ENCODE measurements at regions not wholly inside any gene's neighbourhood (a gene's known extent, or its start where the extent isn't known, plus 50 kb on each side); places are given as distances from the start of the nearest gene placed in this dataset.

GRCh38 chr17:34456121-34456520 lies 93.1 kb upstream of the CCL1 start:
- Histone ChIP-seq H3K27ac (no peak overlapping the region), H3K27me3 (replicated peaks) (no peaks in the 10 kb centered on the region), H3K4me3 (ENCODE audit: low read depth, low read length) (no peak overlapping the region), H3K36me3 (replicated peaks) (no peaks in the 10 kb centered on the region)
- in situ Hi-C loops (cut with HindIII; ENCODE audit: low pct_ligation_motif_present, low sequenced_read_pairs), result no loop called here
- DNase-seq, result no peak
- no peak for TF ChIP-seq CTCF (IDR thresholded peaks at IDR 0.05; ENCODE audit: low read depth, low read length, missing control alignments)

DNA sequence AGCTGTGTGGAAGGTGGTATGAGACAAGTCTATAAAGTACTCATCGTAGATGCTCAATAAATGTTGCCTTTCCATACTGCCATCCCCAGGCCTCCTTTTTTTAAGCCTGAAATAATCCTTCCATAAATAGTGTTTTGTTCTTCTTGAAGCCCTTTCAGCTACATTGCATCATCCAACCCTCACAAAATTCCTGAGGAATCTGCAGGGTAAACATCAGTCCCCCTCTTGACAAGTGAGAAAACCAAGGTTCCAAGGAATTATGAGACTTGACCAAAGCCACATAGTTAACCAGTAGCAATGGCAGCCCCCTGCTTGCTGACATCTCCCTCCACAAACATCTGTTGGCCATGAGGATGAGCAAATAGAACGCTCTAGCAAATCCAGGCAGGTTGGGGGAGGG lies 89.7 kb upstream of the CCL1 start:
- Histone ChIP-seq H3K4me3 (ENCODE audit: low read depth, low read length) (no peak overlapping the region), H3K27ac (no peak overlapping the region), H3K27me3 (replicated peaks) (no peaks in the 10 kb centered on the region), H3K36me3 (replicated peaks) (no peaks in the 10 kb centered on the region)
- TF ChIP-seq CTCF (IDR thresholded peaks at IDR 0.05; ENCODE audit: low read depth, low read length, missing control alignments), result no peak
- in situ Hi-C loops (cut with HindIII; ENCODE audit: low pct_ligation_motif_present, low sequenced_read_pairs), result no loop called here
- DNase-seq, result no peak

DNA sequence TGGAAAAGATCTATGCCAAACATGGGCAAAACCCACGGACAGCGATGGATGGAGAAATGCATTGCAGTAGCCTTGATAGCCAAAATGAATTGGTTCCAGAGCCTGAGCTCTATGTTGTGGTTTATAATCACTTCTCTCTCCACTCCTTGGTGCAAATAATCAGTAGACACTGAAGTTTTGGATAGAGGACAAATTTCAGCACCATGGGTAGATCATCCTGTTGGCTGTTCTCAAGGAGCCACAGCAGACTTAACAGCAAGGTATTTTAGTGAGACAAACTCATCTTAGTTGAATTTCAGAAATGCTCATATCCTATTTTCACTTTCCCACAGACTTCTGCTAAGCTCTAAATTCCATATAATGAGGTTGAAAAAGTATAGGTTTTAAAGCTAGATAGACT lies 88.3 kb upstream of the CCL1 start:
- Histone ChIP-seq H3K4me3 (ENCODE audit: low read depth, low read length) (no peak overlapping the region), H3K36me3 (replicated peaks) (no peaks in the 10 kb centered on the region), H3K27me3 (replicated peaks) (no peaks in the 10 kb centered on the region), H3K27ac (no peak overlapping the region)
- TF ChIP-seq CTCF (IDR thresholded peaks at IDR 0.05; ENCODE audit: low read depth, low read length, missing control alignments), result no peak
- no peak for DNase-seq
- in situ Hi-C loops (cut with HindIII; ENCODE audit: low pct_ligation_motif_present, low sequenced_read_pairs), result no loop called here

GRCh38 chr17:34447406-34447805 lies 84.4 kb upstream of the CCL1 start:
- no peaks in the 10 kb centered on the region for H3K27me3 ChIP-seq (replicated peaks)
- H3K36me3 ChIP-seq (replicated peaks), result no peaks in the 10 kb centered on the region
- in situ Hi-C loops (cut with HindIII; ENCODE audit: low pct_ligation_motif_present, low sequenced_read_pairs), result no loop called here
- no peak for TF ChIP-seq CTCF (IDR thresholded peaks at IDR 0.05; ENCODE audit: low read depth, low read length, missing control alignments)
- no peak overlapping the region for H3K4me3 ChIP-seq (ENCODE audit: low read depth, low read length)
- no peak overlapping the region for H3K27ac ChIP-seq
- no peak for DNase-seq

- Histone ChIP-seq H3K27ac (no peak overlapping the region), H3K36me3 (replicated peaks) (no peaks in the 10 kb centered on the region), H3K4me3 (ENCODE audit: low read depth, low read length) (no peak overlapping the region), H3K27me3 (replicated peaks) (no peaks in the 10 kb centered on the region)
- DNase-seq, result no peak
- no peak for TF ChIP-seq CTCF (IDR thresholded peaks at IDR 0.05; ENCODE audit: low read depth, low read length, missing control alignments)
- in situ Hi-C loops (cut with HindIII; ENCODE audit: low pct_ligation_motif_present, low sequenced_read_pairs), result no loop called here
These were observed 82.1 kb upstream of the CCL1 start for GRCh38 chr17:34445101-34445500.

- in situ Hi-C loops (cut with HindIII; ENCODE audit: low pct_ligation_motif_present, low sequenced_read_pairs), result no loop called here
- H3K4me3 ChIP-seq (ENCODE audit: low read depth, low read length), result no peak overlapping the region
- DNase-seq, result no peak
- H3K27me3 ChIP-seq (replicated peaks), result no peaks in the 10 kb centered on the region
- no peak for TF ChIP-seq CTCF (IDR thresholded peaks at IDR 0.05; ENCODE audit: low read depth, low read length, missing control alignments)
- H3K27ac ChIP-seq, result no peak overlapping the region
- H3K36me3 ChIP-seq (replicated peaks), result no peaks in the 10 kb centered on the region
These were observed 80.8 kb upstream of the CCL1 start for GRCh38 chr17:34443619-34444469.

All from brain microvascular endothelial cell (primary cell).